PC-3 (cell line): ENCODE measurements at regions not wholly inside any gene's neighbourhood (a gene's known extent, or its start where the extent isn't known, plus 50 kb on each side); places are given as distances from the start of the nearest gene placed in this dataset.

ENCODE experiments used
- ATAC-seq: fragments of 200-7000 bp; cut with Tn5 transposase; 2 replicates; pipeline ENCODE4 v1.9.1; 2020; ENCODE audit warnings: mild to moderate bottlenecking, moderate library complexity
- BruUV-seq: library from RNA; stranded (reverse); fragments of 400-500 nt; replicated peaks from 2 replicates; lab custom pipeline; 2021; lab: Mats Ljungman, UMichigan
- CTCF ChIA-PET: fragments of 300-600 bp; sonication (Branson Sonifier 250); formaldehyde crosslinking; loops from one replicate; lab custom pipeline; 2022; ENCODE audit warnings: antibody characterized with exemption; lab: Charles Lee
- POLR2A ChIA-PET: fragments of 300-600 bp; sonication (Branson Sonifier 250); formaldehyde crosslinking; loops from one replicate; lab custom pipeline; 2022; ENCODE audit warnings: antibody characterized with exemption; ENCODE audit not compliant: unreplicated experiment; lab: Charles Lee
- DNase-seq: peaks from one replicate; pipeline ENCODE4 v3.0.0-alpha.2; 2015
- H2AFZ ChIP-seq: fragments of 300-600 bp; sonication (generic); 2 replicates; pipeline ENCODE4 v1.6.0; 2016; ENCODE audit warnings: antibody characterized with exemption, low read length
- H3F3A ChIP-seq: fragments of 300-600 bp; sonication (generic); one replicate; pipeline ENCODE4 v1.6.0; 2017; ENCODE audit warnings: antibody characterized with exemption, low read length, control low read depth, mild to moderate bottlenecking; ENCODE audit not compliant: unreplicated experiment
- H3K27ac ChIP-seq: fragments of 300-600 bp; sonication (generic); 2 replicates; pipeline ENCODE4 v1.5.1; 2016; ENCODE audit warnings: mild to moderate bottlenecking, low read length
- H3K27me3 ChIP-seq: fragments of 300-600 bp; sonication (generic); 2 replicates; pipeline ENCODE4 v1.6.1; 2016; ENCODE audit warnings: low read length, mixed read lengths
- H3K36me3 ChIP-seq: fragments of 300-600 bp; sonication (generic); 2 replicates; pipeline ENCODE4 v1.6.1; 2016; ENCODE audit warnings: low read depth, mixed run types, low read length, mixed read lengths
- H3K4me1 ChIP-seq: fragments of 300-600 bp; sonication (generic); 2 replicates; pipeline ENCODE4 v1.5.1; 2016; ENCODE audit warnings: low read length; ENCODE audit not compliant: insufficient read depth
- H3K4me2 ChIP-seq: fragments of 300-600 bp; sonication (generic); 2 replicates; pipeline ENCODE4 v1.6.0; 2016; ENCODE audit warnings: low read length
- H3K4me3 ChIP-seq: fragments of 300-600 bp; sonication (generic); 2 replicates; pipeline ENCODE4 v1.5.1; 2016; ENCODE audit warnings: mild to moderate bottlenecking, low read length, mixed read lengths
- H3K79me2 ChIP-seq: fragments of 300-600 bp; sonication (generic); 2 replicates; pipeline ENCODE4 v1.6.1; 2017; ENCODE audit warnings: low read length, mixed read lengths
- H3K9ac ChIP-seq: fragments of 300-600 bp; sonication (generic); 2 replicates; pipeline ENCODE4 v1.6.0; 2016; ENCODE audit warnings: mild to moderate bottlenecking, low read length
- H3K9me2 ChIP-seq: fragments of 300-600 bp; sonication (generic); replicated peaks from 2 replicates; pipeline ENCODE4 v1.6.1; 2016; ENCODE audit warnings: mixed run types, low read length, mixed read lengths
- H3K9me3 ChIP-seq: fragments of 300-600 bp; sonication (generic); 2 replicates; pipeline ENCODE4 v1.6.1; 2016; ENCODE audit warnings: low read length, mixed read lengths
- H4K20me1 ChIP-seq: fragments of 300-600 bp; sonication (generic); 2 replicates; pipeline ENCODE4 v1.6.1; 2016; ENCODE audit warnings: low read length, mixed read lengths
- CTCF ChIP-seq: fragments of 300-600 bp; sonication (generic); conservative IDR thresholded peaks from 2 replicates; pipeline ENCODE4 v1.5.1; 2017; ENCODE audit warnings: antibody characterized with exemption, low read depth, mild to moderate bottlenecking, low read length
- EZH2 ChIP-seq: fragments of 300-600 bp; sonication (generic); IDR thresholded peaks from one replicate; pipeline ENCODE4 v1.6.1; 2017; ENCODE audit warnings: antibody characterized with exemption, mild to moderate bottlenecking, low read length; ENCODE audit not compliant: unreplicated experiment
- EZH2phosphoT487 ChIP-seq: fragments of 300-600 bp; sonication (generic); IDR thresholded peaks from 2 replicates; pipeline ENCODE4 v1.6.1; 2018; ENCODE audit warnings: mild to moderate bottlenecking, antibody characterized with exemption, low read length, borderline replicate concordance
- intact Hi-C: fragments of 100-400 bp; cut with micrococcal nuclease; formaldehyde crosslinking; loops from 2 replicates; pipeline ENCODE4 v1.9.0; 2023

GRCh38 chr13:63900406-63900805 is 2484.8 kb upstream of the PCDH20 start:
- no peak overlapping the region for H3K27ac ChIP-seq
- TF ChIP-seq EZH2 (no peak), EZH2phosphoT487 (no peak), CTCF (no peak)
- H4K20me1 ChIP-seq: no peaks in the 10 kb centered on the region
- no peak for ATAC-seq
- H3K9ac ChIP-seq: no peak overlapping the region
- no peaks in the 10 kb centered on the region for H3K36me3 ChIP-seq
- H3K4me2 ChIP-seq: no peak overlapping the region
- no TSS peak for BruUV-seq
- no peak for DNase-seq
- H2AFZ ChIP-seq: no peak overlapping the region
- H3K4me1 ChIP-seq: no peaks in the 10 kb centered on the region
- ChIA-PET CTCF (no interaction called here), POLR2A (no interaction called here)
- no peaks in the 10 kb centered on the region for H3K9me2 ChIP-seq
- H3K27me3 ChIP-seq: no peaks in the 10 kb centered on the region
- no peaks in the 10 kb centered on the region for H3K9me3 ChIP-seq
- H3F3A ChIP-seq: no peaks in the 10 kb centered on the region
- no peak overlapping the region for H3K4me3 ChIP-seq
- intact Hi-C loops: no loop called here
- no peaks in the 10 kb centered on the region for H3K79me2 ChIP-seq

DNA sequence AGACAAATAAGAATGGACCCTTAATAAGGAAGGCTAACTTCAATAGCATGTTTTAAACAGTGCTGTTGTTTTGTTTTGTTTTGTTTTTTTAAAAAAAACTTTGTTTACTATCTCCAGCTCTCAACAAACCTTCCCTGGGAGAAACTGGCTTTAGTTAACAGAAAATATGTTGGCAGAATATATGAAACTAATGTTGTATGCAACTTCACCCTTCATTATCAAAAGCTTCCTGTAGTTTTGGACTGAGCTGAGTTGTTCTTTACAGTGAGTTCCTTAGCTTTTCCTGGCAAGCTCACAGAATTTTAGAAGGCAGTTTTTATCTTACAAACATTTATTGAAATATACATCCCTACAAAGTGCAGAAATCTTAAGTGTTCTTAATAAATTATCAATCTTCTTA is 2480.7 kb upstream of the PCDH20 start:
- ATAC-seq: no peak
- no peaks in the 10 kb centered on the region for H3K9me3 ChIP-seq
- H4K20me1 ChIP-seq: no peaks in the 10 kb centered on the region
- no peaks in the 10 kb centered on the region for H3K36me3 ChIP-seq
- no peak overlapping the region for H3K9ac ChIP-seq
- H3K27me3 ChIP-seq: no peaks in the 10 kb centered on the region
- H3K4me2 ChIP-seq: no peak overlapping the region
- no peaks in the 10 kb centered on the region for H3K4me1 ChIP-seq
- H3K27ac ChIP-seq: no peak overlapping the region
- H3K9me2 ChIP-seq: no peaks in the 10 kb centered on the region
- intact Hi-C loops: no loop called here
- no peak overlapping the region for H2AFZ ChIP-seq
- TF ChIP-seq EZH2 (no peak), CTCF (no peak), EZH2phosphoT487 (no peak)
- no peak for DNase-seq
- ChIA-PET CTCF (no interaction called here), POLR2A (no interaction called here)
- no peaks in the 10 kb centered on the region for H3K79me2 ChIP-seq
- no peak overlapping the region for H3K4me3 ChIP-seq
- no TSS peak for BruUV-seq
- no peaks in the 10 kb centered on the region for H3F3A ChIP-seq

DNA sequence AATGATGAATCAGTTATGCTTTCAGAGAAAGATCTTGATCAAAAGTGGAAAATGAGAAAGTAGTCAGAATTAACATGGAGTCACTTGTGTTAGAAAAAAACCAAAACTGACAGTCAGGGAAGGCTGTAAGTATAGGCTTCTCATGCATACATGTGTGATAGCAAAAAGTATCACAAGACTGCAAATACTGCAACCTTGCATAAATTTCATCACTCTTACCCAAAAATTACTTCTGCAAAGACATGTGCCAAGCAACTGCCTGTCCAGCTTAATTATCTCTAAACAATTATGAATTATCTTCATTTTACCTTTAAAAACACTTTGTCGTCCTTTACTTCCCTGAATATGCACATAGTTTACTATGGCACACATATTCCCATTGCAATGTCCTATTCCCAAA is 2466.4 kb upstream of the PCDH20 start:
- intact Hi-C loops: no loop called here
- no peak for ATAC-seq
- Histone ChIP-seq H3K4me3 (no peak overlapping the region), H3K9me3 (no peaks in the 10 kb centered on the region), H3K79me2 (no peaks in the 10 kb centered on the region), H2AFZ (no peak overlapping the region), H3K27me3 (no peaks in the 10 kb centered on the region), H3F3A (no peaks in the 10 kb centered on the region), H3K4me1 (no peaks in the 10 kb centered on the region), H3K9me2 (no peaks in the 10 kb centered on the region), H3K9ac (no peak overlapping the region), H3K36me3 (no peaks in the 10 kb centered on the region), H4K20me1 (no peaks in the 10 kb centered on the region), H3K27ac (no peak overlapping the region), H3K4me2 (no peak overlapping the region)
- no peak for TF ChIP-seq CTCF
- no peak for TF ChIP-seq EZH2phosphoT487
- TF ChIP-seq EZH2: no peak
- no TSS peak for BruUV-seq
- DNase-seq: no peak
- CTCF ChIA-PET: no interaction called here
- POLR2A ChIA-PET: no interaction called here
